ENCODE measurements at regions not wholly inside any gene's neighbourhood (a gene's known extent, or its start where the extent isn't known, plus 50 kb on each side); places are given as distances from the start of the nearest gene placed in this dataset.
A peak's percentile ranks its signal among the peaks of the same experiment; 100 is the strongest.

DNA sequence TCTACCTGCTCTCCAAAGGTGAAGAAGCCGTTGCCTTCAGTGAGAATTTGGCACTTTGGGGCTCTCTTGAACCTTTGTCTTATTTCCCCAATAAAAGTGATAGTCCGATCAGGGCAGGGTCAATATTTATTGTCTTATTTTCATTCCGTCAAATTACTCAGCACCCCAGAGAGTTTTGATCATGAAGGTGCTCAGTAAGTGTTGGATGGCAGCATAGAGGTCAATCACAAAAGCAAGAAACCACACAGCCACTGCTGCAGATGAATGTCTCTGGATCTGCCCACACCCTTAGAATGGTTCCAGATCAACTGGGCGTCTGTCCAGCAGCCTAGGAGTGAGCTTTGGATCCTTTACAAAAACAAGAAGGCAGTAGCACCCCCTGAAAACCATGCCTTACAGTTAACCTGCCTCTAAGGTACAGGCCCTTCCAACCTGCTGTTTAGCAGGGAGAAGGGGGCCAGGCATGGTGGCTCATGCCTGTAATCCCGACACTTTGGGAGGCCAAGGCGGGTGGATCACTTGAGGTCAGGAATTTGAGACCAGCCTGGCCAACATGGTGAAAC, 97.3 kb downstream of the PSMG1 start:
- BruUV-seq (replicated peaks) = no TSS peak
- no peak overlapping the region for H2AK9ac ChIP-seq (replicated peaks; ENCODE audit: low read depth, low read length, poor library complexity)
- H3K4me2 ChIP-seq (ENCODE audit: low read depth, low read length) = no peak overlapping the region
- H4K91ac ChIP-seq (ENCODE audit: insufficient read depth, low read depth, low read length) = no peak overlapping the region
- H4K5ac ChIP-seq (ENCODE audit: low read depth, low read length) = no peak overlapping the region
- no peak overlapping the region for H2AFZ ChIP-seq (replicated peaks; ENCODE audit: low read length, poor library complexity)
- intact Hi-C loops (cut with micrococcal nuclease) (no loop called here), dilution Hi-C loops (cut with HindIII; ENCODE audit: low sequenced_read_pairs, unreplicated experiment) (no loop called here), in situ Hi-C loops (cut with MboI; ENCODE audit: low sequenced_read_pairs) (no loop called here)
- ChIA-PET CTCF (interaction anchor here (0.6 to 1.3 kb wide), 2 partner anchors 29 to 52 kb away, joined by 3 read pairs; no protein-coding TSS in a partner anchor), POLR2A (ENCODE audit: unreplicated experiment) (interaction anchor here (1.0 kb wide), 1 partner anchor 278 kb away, joined by 16 read pairs; no protein-coding TSS in a partner anchor)
- H3K9ac ChIP-seq (ENCODE audit: low read depth, low read length) = no peak overlapping the region
- no peak overlapping the region for H3K4me3 ChIP-seq (ENCODE audit: insufficient read depth, low read depth, low read length)
- H3K23ac ChIP-seq (ENCODE audit: low read depth, low read length) = no peak overlapping the region
- no peak overlapping the region for H4K8ac ChIP-seq (ENCODE audit: low read depth in 2 of 2, low read length in 2 of 2)
- no peak overlapping the region for H3K18ac ChIP-seq (ENCODE audit: low read depth, low read length)
- ATAC-seq (ENCODE audit: low read depth) (no peak), DNase-seq (no peak)
- no peak overlapping the region for H2BK120ac ChIP-seq (ENCODE audit: low read depth, low read length)
- no peak overlapping the region for H2BK20ac ChIP-seq (ENCODE audit: low read depth, low read length)
- H3K27me3 ChIP-seq (ENCODE audit: control insufficient read depth, insufficient read depth, low read length) = peaks cover 2% of the 10 kb centered on the region; the same call in 1 of the 2 replicates
- WGBS, 2 experiments (ENCODE audit: extremely low coverage in 2 of 2, insufficient read length in 1 of 2) = 76% methylated on average over 3 of the region's 6 CpGs; no CpG with 5 or more reads in 1 of the 2 experiments
- H2BK15ac ChIP-seq (ENCODE audit: low read depth, low read length) = no peak overlapping the region
- H4K20me1 ChIP-seq (ENCODE audit: insufficient read depth, low read length) = no peaks in the 10 kb centered on the region
- H3K79me1 ChIP-seq (ENCODE audit: low read depth in 1 of 2, low read length in 2 of 2) = no peaks in the 10 kb centered on the region
- no peak overlapping the region for H2AK5ac ChIP-seq (ENCODE audit: low read depth, low read length)
- H3K9me3 ChIP-seq (ENCODE audit: control insufficient read depth, insufficient read depth, low read length) = no peaks in the 10 kb centered on the region
- TF ChIP-seq, protein P1, sequence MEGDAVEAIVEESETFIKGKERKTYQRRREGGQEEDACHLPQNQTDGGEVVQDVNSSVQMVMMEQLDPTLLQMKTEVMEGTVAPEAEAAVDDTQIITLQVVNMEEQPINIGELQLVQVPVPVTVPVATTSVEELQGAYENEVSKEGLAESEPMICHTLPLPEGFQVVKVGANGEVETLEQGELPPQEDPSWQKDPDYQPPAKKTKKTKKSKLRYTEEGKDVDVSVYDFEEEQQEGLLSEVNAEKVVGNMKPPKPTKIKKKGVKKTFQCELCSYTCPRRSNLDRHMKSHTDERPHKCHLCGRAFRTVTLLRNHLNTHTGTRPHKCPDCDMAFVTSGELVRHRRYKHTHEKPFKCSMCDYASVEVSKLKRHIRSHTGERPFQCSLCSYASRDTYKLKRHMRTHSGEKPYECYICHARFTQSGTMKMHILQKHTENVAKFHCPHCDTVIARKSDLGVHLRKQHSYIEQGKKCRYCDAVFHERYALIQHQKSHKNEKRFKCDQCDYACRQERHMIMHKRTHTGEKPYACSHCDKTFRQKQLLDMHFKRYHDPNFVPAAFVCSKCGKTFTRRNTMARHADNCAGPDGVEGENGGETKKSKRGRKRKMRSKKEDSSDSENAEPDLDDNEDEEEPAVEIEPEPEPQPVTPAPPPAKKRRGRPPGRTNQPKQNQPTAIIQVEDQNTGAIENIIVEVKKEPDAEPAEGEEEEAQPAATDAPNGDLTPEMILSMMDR (conservative IDR thresholded peaks at IDR 0.05; ENCODE audit: low read depth, low read length) = no peak
- no peak for TF ChIP-seq RFX5 (IDR thresholded peaks at IDR 0.05; ENCODE audit: low read depth, low read length)
- no peak for TF ChIP-seq NFE2L2 (IDR thresholded peaks at IDR 0.05; ENCODE audit: low read depth, low read length)
- no peak for TF ChIP-seq MAZ (IDR thresholded peaks at IDR 0.05; ENCODE audit: borderline replicate concordance, low read depth, low read length)
- no peak for TF ChIP-seq FOS (IDR thresholded peaks at IDR 0.05; ENCODE audit: low read depth, low read length)
- TF ChIP-seq RAD21 (IDR thresholded peaks at IDR 0.05; ENCODE audit: low read length) = no peak
- TF ChIP-seq POLR2A (IDR thresholded peaks at IDR 0.05; ENCODE audit: low read depth, low read length) = no peak
- TF ChIP-seq CEBPB (IDR thresholded peaks at IDR 0.05; ENCODE audit: low read depth, low read length) = no peak
- TF ChIP-seq, protein P2, sequence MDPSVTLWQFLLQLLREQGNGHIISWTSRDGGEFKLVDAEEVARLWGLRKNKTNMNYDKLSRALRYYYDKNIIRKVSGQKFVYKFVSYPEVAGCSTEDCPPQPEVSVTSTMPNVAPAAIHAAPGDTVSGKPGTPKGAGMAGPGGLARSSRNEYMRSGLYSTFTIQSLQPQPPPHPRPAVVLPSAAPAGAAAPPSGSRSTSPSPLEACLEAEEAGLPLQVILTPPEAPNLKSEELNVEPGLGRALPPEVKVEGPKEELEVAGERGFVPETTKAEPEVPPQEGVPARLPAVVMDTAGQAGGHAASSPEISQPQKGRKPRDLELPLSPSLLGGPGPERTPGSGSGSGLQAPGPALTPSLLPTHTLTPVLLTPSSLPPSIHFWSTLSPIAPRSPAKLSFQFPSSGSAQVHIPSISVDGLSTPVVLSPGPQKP (IDR thresholded peaks at IDR 0.05; ENCODE audit: borderline replicate concordance, low read depth, low read length) = no peak
- no peak for TF ChIP-seq MAFK (IDR thresholded peaks at IDR 0.05; ENCODE audit: low read depth, low read length)
- H3K4me1 ChIP-seq (ENCODE audit: control insufficient read depth, insufficient read depth, low read length) = peaks cover 7% of the 10 kb centered on the region
- H3K14ac ChIP-seq (replicated peaks; ENCODE audit: low read depth, low read length) = no peak overlapping the region
- H3K9me1 ChIP-seq (ENCODE audit: insufficient read depth, low read length) = peaks cover 6% of the 10 kb centered on the region
- H3K27ac ChIP-seq (ENCODE audit: insufficient read depth, low read length) = no peak overlapping the region
- H3K56ac ChIP-seq (ENCODE audit: extremely low read depth, insufficient read depth, low read length) = no peak overlapping the region
- no peaks in the 10 kb centered on the region for H3K36me3 ChIP-seq (ENCODE audit: control insufficient read depth, insufficient read depth, low read length)
- no peak overlapping the region for H2BK5ac ChIP-seq (ENCODE audit: low read depth, low read length, poor library complexity, severe bottlenecking)
- H3K4ac ChIP-seq (ENCODE audit: low read depth, low read length) = 0 out of 2 replicates have a peak overlapping the region, but pooled peaks have one; percentile 12
